ENCODE measurements at regions not wholly inside any gene's neighbourhood (a gene's known extent, or its start where the extent isn't known, plus 50 kb on each side); places are given as distances from the start of the nearest gene placed in this dataset.
A peak's percentile ranks its signal among the peaks of the same experiment; 100 is the strongest.
"Not testable (repeated sequence)": the region's sequence is repeated elsewhere in the genome, so short reads cannot be mapped to it uniquely, and the experiment has no call there.

DNA sequence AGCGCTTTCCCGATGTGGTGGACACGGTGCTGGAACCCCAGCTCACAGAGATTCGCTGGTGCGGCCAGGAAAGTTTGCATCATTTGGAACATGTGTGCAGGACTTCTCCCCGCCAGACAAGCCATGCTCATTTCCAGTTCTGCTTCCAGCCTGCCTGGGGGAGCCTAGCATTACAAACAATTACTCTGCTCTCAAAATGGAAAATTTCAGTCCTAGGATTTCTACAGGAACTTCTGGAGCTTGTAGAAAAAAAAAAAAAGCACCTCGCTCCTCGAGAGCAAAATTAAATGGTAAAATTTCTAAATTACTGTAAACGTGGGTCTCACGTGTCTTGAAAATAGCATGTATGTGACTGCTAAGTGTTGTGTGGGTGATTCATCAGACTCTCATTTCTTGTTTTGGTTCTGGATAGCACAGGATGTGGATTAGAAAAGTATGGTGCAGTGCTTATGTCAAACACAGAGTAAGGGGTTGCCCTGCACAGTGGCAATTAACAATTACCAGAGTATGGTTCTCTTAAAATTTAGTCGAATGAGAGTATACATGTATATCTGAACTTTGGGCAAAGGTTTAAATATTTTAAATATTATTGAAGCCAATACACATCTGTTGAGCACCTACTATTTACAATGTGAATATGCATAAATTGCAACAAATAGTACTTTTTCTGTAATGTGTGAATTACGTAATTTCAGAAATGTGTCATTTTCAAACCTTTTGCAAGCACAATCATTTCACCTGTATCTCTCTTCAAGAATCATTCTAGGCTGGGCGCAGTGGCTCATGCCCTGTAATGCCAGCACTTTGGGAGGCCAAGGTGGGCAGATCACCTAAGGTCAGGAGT is 61.8 kb upstream of the PTGFRN start:
- intact Hi-C loops (cut with micrococcal nuclease): no loop called here

DNA sequence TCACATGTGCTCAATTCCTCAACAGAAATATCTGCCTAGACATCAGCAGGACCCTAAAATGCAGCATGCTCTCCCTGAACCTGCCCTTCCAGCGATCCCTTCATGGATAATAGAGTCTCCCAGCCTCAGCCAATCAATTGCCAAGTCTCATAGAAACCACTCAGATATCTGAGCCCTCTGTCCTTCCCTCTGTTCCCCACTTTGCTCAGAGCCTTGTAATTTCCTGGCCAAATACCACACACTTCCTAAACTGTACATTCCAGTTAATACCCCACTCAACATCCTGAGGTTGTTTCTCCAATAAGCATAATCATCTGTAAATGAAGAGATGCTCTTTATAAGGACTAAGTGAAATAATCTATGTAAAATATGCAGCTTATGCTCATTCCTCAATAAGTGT is 59.3 kb upstream of the PTGFRN start:
- ChIA-PET POLR2A (no interaction called here), CTCF (no interaction called here)
- Histone ChIP-seq H3K27me3 (ENCODE audit: control insufficient read depth in 2 of 2, insufficient read depth in 2 of 2, low read length in 2 of 2) (no peaks in the 10 kb centered on the region), H3K27ac (ENCODE audit: low read depth, low read length) (no peak overlapping the region), H3K9me3 (ENCODE audit: control insufficient read depth in 2 of 3, low read length in 3 of 3) (no peaks in the 10 kb centered on the region), H3K4me3 (ENCODE audit: low read length) (no peak overlapping the region), H3K4me1 (ENCODE audit: control insufficient read depth in 2 of 2, insufficient read depth in 2 of 2, low read length in 2 of 2) (peaks cover 0 to 5% of the 10 kb centered on the region in 2 donors), H3K36me3 (ENCODE audit: control insufficient read depth in 2 of 3, insufficient read depth in 3 of 3, low read length in 3 of 3) (no peaks in the 10 kb centered on the region)
- intact Hi-C loops (cut with micrococcal nuclease): loop anchor here in 1 of 2 donors (1.0 kb wide), 1 partner anchor 14 kb away; no protein-coding TSS in a partner anchor
- ATAC-seq (no peak), DNase-seq (no peak)
- peak overlapping the region in 1 of 9 donors; percentile 38 for H3K27ac Mint-ChIP-seq
- H3K4me3 Mint-ChIP-seq: no peak overlapping the region
- no peaks in the 10 kb centered on the region for H3K9me3 Mint-ChIP-seq
- H3K36me3 Mint-ChIP-seq: no peaks in the 10 kb centered on the region
- H3K27me3 Mint-ChIP-seq: no peaks in the 10 kb centered on the region
- peaks cover 13 to 40% (median 21%) of the 10 kb centered on the region in 7 donors for H3K4me1 Mint-ChIP-seq

More for the DNA sequence above, 61.8 kb upstream of the PTGFRN start:
- no peaks in the 10 kb centered on the region for H3K9me3 ChIP-seq (ENCODE audit: control insufficient read depth in 2 of 3, low read length in 3 of 3)
- H3K27ac Mint-ChIP-seq: peak overlapping the region in 4 of 9 donors; percentile 12 to 47 (median 38)
- no peaks in the 10 kb centered on the region for H3K4me1 ChIP-seq (ENCODE audit: control insufficient read depth in 2 of 2, insufficient read depth in 2 of 2, low read length in 2 of 2)
- DNase-seq (peak in 1 of 9 donors; percentile 7), ATAC-seq (peak; percentile 57)
- no peak overlapping the region for H3K27ac ChIP-seq (ENCODE audit: low read depth, low read length)
- no peaks in the 10 kb centered on the region for H3K36me3 ChIP-seq (ENCODE audit: control insufficient read depth in 2 of 3, insufficient read depth in 3 of 3, low read length in 3 of 3)
- no peak overlapping the region for H3K4me3 ChIP-seq (ENCODE audit: low read length)
- CTCF ChIA-PET: no interaction called here
- no peak overlapping the region for H3K4me3 Mint-ChIP-seq
- H3K36me3 Mint-ChIP-seq: no peaks in the 10 kb centered on the region
- H3K27me3 Mint-ChIP-seq: no peaks in the 10 kb centered on the region
- H3K9me3 Mint-ChIP-seq: peaks cover 0 to 6% (median 0%) of the 10 kb centered on the region in 11 donors
- H3K4me1 Mint-ChIP-seq: peaks cover 2 to 22% (median 5%) of the 10 kb centered on the region in 7 donors
- H3K27me3 ChIP-seq (ENCODE audit: control insufficient read depth in 2 of 2, insufficient read depth in 2 of 2, low read length in 2 of 2): no peaks in the 10 kb centered on the region
- POLR2A ChIA-PET: no interaction called here

DNA sequence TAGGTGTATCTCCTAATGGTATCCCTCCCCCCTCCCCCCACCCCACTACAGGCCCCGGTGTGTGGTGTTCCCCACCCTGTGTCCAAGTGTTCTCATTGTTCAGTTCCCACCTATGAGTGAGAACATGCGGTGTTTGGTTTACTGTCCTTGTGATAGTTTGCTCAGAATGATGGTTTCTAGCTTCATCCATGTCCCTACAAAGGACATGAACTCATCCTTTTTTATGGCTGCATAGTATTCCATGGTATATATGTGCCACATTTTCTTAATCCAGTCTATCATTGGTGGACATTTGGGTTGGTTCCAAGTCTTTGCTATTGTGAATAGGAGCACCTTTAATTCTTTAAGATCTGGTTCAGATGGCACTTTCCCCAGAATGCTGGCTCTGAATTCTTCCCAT is 58.5 kb upstream of the PTGFRN start:
- intact Hi-C loops (cut with micrococcal nuclease); H3K27ac ChIP-seq (ENCODE audit: low read depth, low read length); H3K27me3 ChIP-seq (ENCODE audit: control insufficient read depth in 2 of 2, insufficient read depth in 2 of 2, low read length in 2 of 2); DNase-seq; H3K36me3 Mint-ChIP-seq; H3K27ac Mint-ChIP-seq; H3K4me3 ChIP-seq (ENCODE audit: low read length); H3K27me3 Mint-ChIP-seq; H3K4me3 Mint-ChIP-seq; H3K9me3 ChIP-seq (ENCODE audit: control insufficient read depth in 2 of 3, low read length in 3 of 3); H3K4me1 ChIP-seq (ENCODE audit: control insufficient read depth in 2 of 2, insufficient read depth in 2 of 2, low read length in 2 of 2); H3K9me3 Mint-ChIP-seq; CTCF ChIA-PET; H3K36me3 ChIP-seq (ENCODE audit: control insufficient read depth in 2 of 3, insufficient read depth in 3 of 3, low read length in 3 of 3); ATAC-seq; POLR2A ChIA-PET: not testable (repeated sequence)
- peaks cover 13 to 38% (median 21%) of the 10 kb centered on the region in 7 donors for H3K4me1 Mint-ChIP-seq

DNA sequence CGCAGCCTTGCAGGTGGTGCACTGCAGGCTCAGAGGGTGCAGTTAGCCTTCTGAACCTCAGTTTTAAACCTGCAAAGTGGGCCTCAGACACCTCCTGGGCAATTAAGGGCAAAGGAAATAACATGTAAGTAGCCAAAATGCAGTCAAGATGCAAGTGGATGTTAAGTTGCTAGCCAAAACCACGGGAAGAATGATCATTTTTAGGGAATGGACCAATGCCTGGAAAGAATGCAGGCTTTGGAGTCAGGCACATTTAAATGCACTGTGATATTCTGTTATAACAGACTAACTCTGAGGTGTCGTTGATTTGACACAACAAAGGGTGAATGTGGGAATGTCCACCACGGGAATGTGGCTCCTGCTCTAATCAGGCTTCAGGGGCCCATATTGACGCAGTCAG is 57.9 kb upstream of the PTGFRN start:
- no peak overlapping the region for H3K27ac Mint-ChIP-seq
- H3K27me3 Mint-ChIP-seq: no peaks in the 10 kb centered on the region
- Histone ChIP-seq H3K36me3 (ENCODE audit: control insufficient read depth in 2 of 3, insufficient read depth in 3 of 3, low read length in 3 of 3) (no peaks in the 10 kb centered on the region), H3K27me3 (ENCODE audit: control insufficient read depth in 2 of 2, insufficient read depth in 2 of 2, low read length in 2 of 2) (no peaks in the 10 kb centered on the region), H3K27ac (ENCODE audit: low read depth, low read length) (no peak overlapping the region), H3K9me3 (ENCODE audit: control insufficient read depth in 2 of 3, low read length in 3 of 3) (no peaks in the 10 kb centered on the region), H3K4me3 (ENCODE audit: low read length) (no peak overlapping the region), H3K4me1 (ENCODE audit: control insufficient read depth in 2 of 2, insufficient read depth in 2 of 2, low read length in 2 of 2) (peaks cover 0 to 5% of the 10 kb centered on the region in 2 donors)
- DNase-seq: no peak
- no peaks in the 10 kb centered on the region for H3K36me3 Mint-ChIP-seq
- no peaks in the 10 kb centered on the region for H3K9me3 Mint-ChIP-seq
- peaks cover 13 to 37% (median 21%) of the 10 kb centered on the region in 7 donors for H3K4me1 Mint-ChIP-seq
- ChIA-PET CTCF (no interaction called here), POLR2A (no interaction called here)
- intact Hi-C loops (cut with micrococcal nuclease): no loop called here
- no peak for ATAC-seq
- no peak overlapping the region for H3K4me3 Mint-ChIP-seq

DNA sequence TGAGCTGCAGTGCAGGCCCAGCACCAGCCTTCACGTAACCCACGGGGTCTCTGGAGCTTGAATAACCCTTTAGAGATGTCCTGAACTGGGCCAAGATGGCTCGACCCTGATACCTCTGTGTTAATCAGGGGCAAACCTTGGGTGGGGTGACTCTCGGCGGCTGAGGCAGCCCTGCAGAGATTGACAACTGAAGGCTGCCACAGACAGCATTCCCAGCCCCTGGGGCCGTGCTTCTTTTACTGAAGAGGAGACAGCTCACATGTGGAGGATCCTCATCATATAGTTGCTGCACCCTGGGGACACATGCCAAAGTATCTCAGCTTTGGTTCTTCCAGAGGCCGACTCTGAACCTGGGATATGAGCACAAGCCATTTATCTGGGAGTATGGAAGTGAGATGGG is 57.3 kb upstream of the PTGFRN start:
- Histone ChIP-seq H3K36me3 (ENCODE audit: control insufficient read depth in 2 of 3, insufficient read depth in 3 of 3, low read length in 3 of 3) (no peaks in the 10 kb centered on the region), H3K4me3 (ENCODE audit: low read length) (no peak overlapping the region), H3K9me3 (ENCODE audit: control insufficient read depth in 2 of 3, low read length in 3 of 3) (no peaks in the 10 kb centered on the region), H3K27me3 (ENCODE audit: control insufficient read depth in 2 of 2, insufficient read depth in 2 of 2, low read length in 2 of 2) (no peaks in the 10 kb centered on the region), H3K4me1 (ENCODE audit: control insufficient read depth in 2 of 2, insufficient read depth in 2 of 2, low read length in 2 of 2) (peaks cover 0 to 5% of the 10 kb centered on the region in 2 donors), H3K27ac (ENCODE audit: low read depth, low read length) (no peak overlapping the region)
- H3K4me3 Mint-ChIP-seq: no peak overlapping the region
- H3K27me3 Mint-ChIP-seq: no peaks in the 10 kb centered on the region
- no peaks in the 10 kb centered on the region for H3K36me3 Mint-ChIP-seq
- DNase-seq (no peak), ATAC-seq (no peak)
- intact Hi-C loops (cut with micrococcal nuclease): no loop called here
- ChIA-PET CTCF (no interaction called here), POLR2A (no interaction called here)
- peak overlapping the region in 1 of 9 donors; percentile 4 for H3K27ac Mint-ChIP-seq
- H3K4me1 Mint-ChIP-seq: peaks cover 13 to 37% (median 21%) of the 10 kb centered on the region in 7 donors
- H3K9me3 Mint-ChIP-seq: no peaks in the 10 kb centered on the region

- no peak overlapping the region for H3K27ac ChIP-seq (ENCODE audit: low read depth, low read length)
- peaks cover 0 to 5% of the 10 kb centered on the region in 2 donors for H3K4me1 ChIP-seq (ENCODE audit: control insufficient read depth in 2 of 2, insufficient read depth in 2 of 2, low read length in 2 of 2)
- no peaks in the 10 kb centered on the region for H3K36me3 ChIP-seq (ENCODE audit: control insufficient read depth in 2 of 3, insufficient read depth in 3 of 3, low read length in 3 of 3)
- POLR2A ChIA-PET: interaction anchor here (1.1 kb wide), 1 partner anchor 134 kb away, joined by 4 read pairs; no protein-coding TSS in a partner anchor
- no peak overlapping the region for H3K4me3 Mint-ChIP-seq
- H3K36me3 Mint-ChIP-seq: no peaks in the 10 kb centered on the region
- no peaks in the 10 kb centered on the region for H3K9me3 ChIP-seq (ENCODE audit: control insufficient read depth in 2 of 3, low read length in 3 of 3)
- no peak overlapping the region for H3K27ac Mint-ChIP-seq
- no peak for ATAC-seq
- intact Hi-C loops (cut with micrococcal nuclease): no loop called here
- no peak for DNase-seq
- H3K27me3 ChIP-seq (ENCODE audit: control insufficient read depth in 2 of 2, insufficient read depth in 2 of 2, low read length in 2 of 2): no peaks in the 10 kb centered on the region
- H3K9me3 Mint-ChIP-seq: no peaks in the 10 kb centered on the region
- H3K4me3 ChIP-seq (ENCODE audit: low read length): no peak overlapping the region
- no peaks in the 10 kb centered on the region for H3K27me3 Mint-ChIP-seq
- CTCF ChIA-PET: interaction anchor here (0.9 to 1.6 kb wide), 4 partner anchors 116 to 206 kb away, joined by 3 to 5 read pairs (median 4); no protein-coding TSS in a partner anchor
- peaks cover 13 to 33% (median 18%) of the 10 kb centered on the region in 7 donors for H3K4me1 Mint-ChIP-seq
Observed at GRCh38 chr1:116852910-116853309, 56.8 kb upstream of the PTGFRN start.

Data from naive thymus-derived CD4-positive, alpha-beta T cell (primary cell).